GM21526 (cell line): ENCODE measurements at regions not wholly inside any gene's neighbourhood (a gene's known extent, or its start where the extent isn't known, plus 50 kb on each side); places are given as distances from the start of the nearest gene placed in this dataset.
"Not testable (repeated sequence)": the region's sequence is repeated elsewhere in the genome, so short reads cannot be mapped to it uniquely, and the experiment has no call there.

Experiments used
- ATAC-seq: cut with Tn5 transposase; IDR thresholded peaks from one replicate; pipeline ENCODE4 v1.9.1; 2021; ENCODE audit warnings: moderate library complexity; ENCODE audit not compliant: unreplicated experiment, low FRiP score

GRCh38 chr14:28820677-28821076 is 54.1 kb downstream of the FOXG1 start:
- no peak for ATAC-seq

- no peak for ATAC-seq
Observed at GRCh38 chr14:28821993-28822392, 55.4 kb downstream of the FOXG1 start.

GRCh38 chr14:28823245-28823644 is 56.7 kb downstream of the FOXG1 start:
- ATAC-seq, result no peak

GRCh38 chr14:28830115-28830534 is 63.5 kb downstream of the FOXG1 start:
- no peak for ATAC-seq

- ATAC-seq, result peak; percentile 98
Observed at GRCh38 chr14:28831126-28831525, 64.5 kb downstream of the FOXG1 start.

DNA sequence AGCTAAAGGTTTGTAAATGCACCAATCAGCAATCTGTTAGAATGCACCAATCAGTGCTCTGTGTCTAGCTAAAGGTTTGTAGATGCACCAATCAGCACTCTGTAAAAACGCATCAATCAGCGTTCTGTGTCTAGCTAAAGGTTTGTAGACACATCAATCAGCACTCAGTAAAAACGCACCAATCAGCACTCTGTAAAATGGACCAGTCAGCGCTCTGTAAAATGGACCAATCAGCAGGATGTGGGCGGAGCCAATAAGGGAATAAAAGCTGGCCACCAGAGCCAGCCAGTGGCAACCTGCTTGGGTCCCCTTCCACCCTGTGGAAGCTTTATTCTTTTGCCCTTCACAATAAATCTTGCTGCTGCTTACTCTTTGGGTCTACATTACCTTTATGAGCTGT is 76.0 kb downstream of the FOXG1 start:
- not testable (repeated sequence) for ATAC-seq

GRCh38 chr14:28867571-28867970 is 101.0 kb downstream of the FOXG1 start:
- no peak for ATAC-seq

- ATAC-seq, result no peak
Observed at GRCh38 chr14:28870033-28870564, 103.5 kb downstream of the FOXG1 start.

- no peak for ATAC-seq
Observed at GRCh38 chr14:28875934-28876571, 109.5 kb downstream of the FOXG1 start.

DNA sequence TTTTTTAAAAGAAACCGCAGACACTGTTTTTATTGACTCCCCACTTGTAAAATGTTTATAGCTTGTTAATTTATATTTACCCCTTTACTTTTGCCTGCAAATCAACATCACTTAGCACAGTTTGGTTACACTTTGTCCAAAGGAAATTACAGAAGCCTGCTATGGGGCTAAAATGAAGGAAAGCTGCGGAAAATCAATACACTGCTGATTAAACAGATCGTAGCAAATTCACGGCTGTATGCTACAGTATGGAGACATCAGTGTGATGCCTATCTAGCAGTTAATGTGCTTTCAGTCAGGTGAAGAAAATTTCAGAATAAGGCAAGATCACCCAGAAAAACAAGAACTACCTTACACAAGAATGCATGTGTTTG is 110.0 kb downstream of the FOXG1 start:
- no peak for ATAC-seq

GRCh38 chr14:28877923-28878322 is 111.3 kb downstream of the FOXG1 start:
- no peak for ATAC-seq

DNA sequence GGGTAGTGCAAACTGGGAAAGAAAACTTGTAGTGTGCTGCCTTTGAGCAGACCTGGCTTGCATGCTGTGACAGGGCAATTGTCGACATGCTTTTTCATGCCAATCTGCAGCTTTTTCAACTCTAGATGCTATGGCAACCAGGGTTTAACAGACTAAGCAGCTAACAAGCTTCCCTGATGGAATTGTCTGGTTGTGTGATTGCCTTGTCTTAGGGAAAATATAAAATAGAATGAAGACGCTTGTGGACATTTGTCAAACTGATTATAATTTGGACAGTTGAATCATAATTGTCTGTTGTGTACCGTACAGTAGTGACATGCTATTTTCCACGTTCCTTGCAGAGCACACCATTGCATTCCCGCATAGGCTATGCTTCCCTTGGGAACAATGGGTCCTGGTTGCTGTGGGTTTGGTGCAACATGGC is 113.0 kb downstream of the FOXG1 start:
- ATAC-seq, result no peak

DNA sequence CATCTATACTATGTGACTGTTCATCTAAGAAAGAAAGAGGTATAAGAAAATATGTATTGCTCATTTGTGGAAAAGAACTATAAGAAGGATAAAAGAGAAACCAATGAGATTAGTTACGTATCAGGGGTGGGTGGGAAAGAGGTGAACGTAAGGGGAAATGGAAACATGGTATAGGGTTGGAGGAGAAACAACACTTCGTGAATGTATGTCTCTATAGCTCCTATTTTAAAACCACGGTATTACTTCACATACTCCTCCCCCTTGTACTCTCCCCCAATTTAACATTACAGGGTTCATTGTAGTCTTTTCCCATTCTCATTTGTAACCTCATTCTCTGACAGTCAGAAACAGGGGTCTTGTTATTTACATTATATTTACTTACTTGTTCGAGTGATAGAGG is 120.4 kb downstream of the FOXG1 start:
- no peak for ATAC-seq

- no peak for ATAC-seq
Observed at GRCh38 chr14:28895389-28895788, 128.8 kb downstream of the FOXG1 start.

- ATAC-seq, result no peak
Observed at GRCh38 chr14:28896337-28896736, 129.8 kb downstream of the FOXG1 start.

GRCh38 chr14:28901631-28902030 is 135.0 kb downstream of the FOXG1 start:
- no peak for ATAC-seq

DNA sequence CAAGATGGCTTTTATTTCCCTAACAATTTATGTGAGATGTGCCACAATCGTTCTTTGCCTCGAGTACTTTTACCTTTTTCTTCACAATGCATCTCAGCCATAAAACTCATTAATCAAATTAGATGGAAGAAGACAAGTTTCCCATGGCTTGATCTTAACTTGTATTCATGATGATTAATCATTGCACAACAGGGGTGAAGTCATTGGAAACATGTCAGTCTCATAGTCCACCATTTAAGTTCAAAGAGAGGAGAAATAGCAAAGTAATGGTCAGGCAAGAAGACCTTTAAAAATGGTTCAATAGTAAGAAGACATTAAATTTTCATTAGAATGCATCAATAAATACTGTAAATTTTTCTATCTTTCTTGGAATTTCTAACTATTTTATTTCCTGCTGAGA is 136.3 kb downstream of the FOXG1 start:
- no peak for ATAC-seq

DNA sequence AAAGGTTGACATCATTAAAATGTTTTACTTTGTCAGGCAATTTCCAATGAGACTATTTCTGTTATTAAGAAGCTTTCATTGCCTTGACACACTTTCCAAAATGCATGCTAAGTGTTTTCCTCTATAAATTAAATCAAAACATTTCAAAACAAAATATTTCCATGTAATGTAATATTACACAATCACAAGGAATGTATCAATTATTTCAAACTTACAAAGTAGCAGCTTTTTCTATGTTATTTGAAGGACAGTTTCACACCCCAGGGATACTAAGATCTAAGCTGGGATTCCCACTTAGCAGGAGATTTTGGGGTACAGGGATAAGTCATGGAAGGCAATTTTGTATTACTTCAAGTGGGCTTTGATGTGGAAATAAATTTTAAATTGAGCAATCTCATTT is 144.9 kb downstream of the FOXG1 start:
- ATAC-seq, result no peak

DNA sequence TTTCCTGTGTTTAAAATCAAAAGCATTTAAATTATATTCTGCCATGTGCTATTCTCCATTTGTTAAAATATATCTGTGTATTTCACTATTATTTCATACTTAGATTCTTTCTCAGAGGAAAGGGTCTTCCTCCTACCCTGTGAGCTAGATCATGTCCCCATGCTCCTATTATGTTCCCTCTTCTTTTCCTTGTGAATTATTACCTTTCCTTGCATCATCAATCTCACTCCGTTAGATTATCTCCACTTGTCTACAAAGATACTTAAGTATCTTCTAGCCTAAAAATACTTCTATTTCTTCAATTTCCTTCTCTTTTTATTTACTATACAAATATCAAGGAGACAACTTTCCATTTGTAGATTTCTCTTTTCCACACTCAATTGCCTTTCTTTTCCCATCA is 146.5 kb downstream of the FOXG1 start:
- no peak for ATAC-seq

- no peak for ATAC-seq
Observed at GRCh38 chr14:28926122-28926521, 159.5 kb downstream of the FOXG1 start.

GRCh38 chr14:28931999-28932398 is 165.4 kb downstream of the FOXG1 start:
- no peak for ATAC-seq

GRCh38 chr14:28936601-28937000 is 170.0 kb downstream of the FOXG1 start:
- ATAC-seq, result no peak

DNA sequence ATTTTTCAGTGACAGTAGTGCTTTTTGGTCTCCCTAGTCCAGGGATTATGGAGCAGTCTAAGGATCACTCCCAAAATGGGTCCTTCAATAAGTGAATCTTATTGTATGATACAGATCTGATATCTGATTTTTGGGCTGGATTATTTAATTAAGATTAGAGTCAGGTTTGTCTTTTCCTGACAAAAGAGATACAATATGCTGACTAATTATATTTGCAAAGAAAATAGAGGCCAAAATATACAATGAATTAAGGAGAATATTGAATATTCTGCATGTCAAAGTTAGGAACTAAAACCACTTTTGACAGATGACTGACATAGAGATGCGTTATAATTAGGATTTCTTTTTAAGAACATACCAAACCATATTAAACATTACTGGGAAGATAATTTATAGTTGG is 175.2 kb downstream of the FOXG1 start:
- ATAC-seq, result no peak
